ENCODE measurements at regions not wholly inside any gene's neighbourhood (a gene's known extent, or its start where the extent isn't known, plus 50 kb on each side); places are given as distances from the start of the nearest gene placed in this dataset.

DNA sequence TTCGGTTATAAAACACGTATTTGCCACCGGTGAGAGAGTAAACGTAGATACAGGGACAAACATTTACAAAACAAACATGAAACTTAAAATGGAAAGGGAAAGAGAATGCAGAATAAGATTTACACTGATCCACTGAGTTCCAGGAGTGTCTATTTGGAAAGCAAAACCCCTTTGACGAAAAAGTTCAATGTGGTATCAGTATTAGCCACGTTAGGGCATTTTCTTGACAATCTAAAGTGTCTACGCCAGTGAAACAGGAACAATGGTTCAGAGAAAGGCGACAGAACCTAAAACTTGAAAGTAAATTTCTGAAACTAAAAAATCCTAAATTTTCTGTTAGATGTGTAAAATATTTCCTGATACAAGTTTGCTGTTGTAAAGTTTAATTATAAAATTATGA lies 278.5 kb upstream of the TENM3 start:
- no peak overlapping the region for H3K9ac ChIP-seq (ENCODE audit: insufficient read length)
- DNase-seq (ENCODE audit: low read depth, low spot score): no peak
- no peaks in the 10 kb centered on the region for H3K36me3 ChIP-seq (ENCODE audit: insufficient read depth, low read length)
- no peaks in the 10 kb centered on the region for H3K9me3 ChIP-seq (ENCODE audit: low read depth, low read length)
- no peak overlapping the region for H3K27ac ChIP-seq
- TF ChIP-seq POLR2AphosphoS5 (IDR thresholded peaks at IDR 0.05; ENCODE audit: borderline replicate concordance, low read depth, low read length) (no peak), EZH2 (IDR thresholded peaks at IDR 0.05) (no peak), FOXP2 (optimal IDR thresholded peaks at IDR 0.05; ENCODE audit: control extremely low read depth, extremely low read length, insufficient read depth) (no peak)
- no peak overlapping the region for H3K4me3 ChIP-seq

DNA sequence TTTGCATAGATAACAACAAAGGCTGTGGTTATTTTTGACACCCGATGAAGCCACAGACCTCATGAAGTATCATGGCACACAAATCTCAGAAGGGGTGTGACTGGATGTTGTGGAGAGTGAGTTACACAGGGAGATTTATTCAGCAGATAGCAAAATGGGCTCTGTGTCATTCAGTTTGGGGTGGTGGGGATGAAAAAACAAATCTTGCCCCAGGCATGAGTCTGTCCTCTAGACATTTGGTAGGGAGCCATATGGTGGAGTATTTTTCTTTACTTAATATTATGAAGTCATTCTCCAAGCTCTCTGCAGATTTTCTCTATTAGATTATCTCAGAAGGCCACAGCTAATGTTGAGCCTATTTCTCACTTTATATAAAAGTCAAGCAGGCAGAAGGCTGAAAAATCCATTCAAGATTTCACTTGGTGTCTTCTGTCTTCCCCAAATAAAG lies 277.1 kb upstream of the TENM3 start:
- no peak for DNase-seq (ENCODE audit: low read depth, low spot score)
- Histone ChIP-seq H3K4me3 (no peak overlapping the region), H3K36me3 (ENCODE audit: insufficient read depth, low read length) (no peaks in the 10 kb centered on the region), H3K9me3 (ENCODE audit: low read depth, low read length) (no peaks in the 10 kb centered on the region), H3K9ac (ENCODE audit: insufficient read length) (no peak overlapping the region), H3K27ac (no peak overlapping the region)
- no peak for TF ChIP-seq FOXP2 (optimal IDR thresholded peaks at IDR 0.05; ENCODE audit: control extremely low read depth, extremely low read length, insufficient read depth)

DNA sequence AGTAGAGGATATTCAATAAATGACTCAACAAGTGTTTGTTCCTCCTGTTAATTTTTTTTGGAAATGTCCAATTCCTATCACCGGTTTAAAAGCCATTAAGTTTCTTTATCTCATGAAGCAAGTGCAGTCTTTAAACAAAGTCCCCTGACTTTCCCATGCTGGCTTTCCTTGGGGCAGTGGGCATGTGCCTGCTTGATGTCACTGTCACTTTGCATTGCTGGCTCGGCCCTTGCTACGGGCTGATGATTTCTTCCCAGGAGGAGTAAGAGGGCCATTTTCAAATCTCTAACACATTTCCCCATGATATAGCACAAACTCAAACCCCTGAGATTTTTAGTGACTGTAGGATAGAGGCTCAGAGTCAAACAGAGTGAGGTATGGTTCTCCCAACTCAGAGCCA lies 275.8 kb upstream of the TENM3 start:
- TF ChIP-seq EZH2 (IDR thresholded peaks at IDR 0.05): no peak
- TF ChIP-seq FOXP2 (optimal IDR thresholded peaks at IDR 0.05; ENCODE audit: control extremely low read depth, extremely low read length, insufficient read depth): no peak
- TF ChIP-seq POLR2AphosphoS5 (IDR thresholded peaks at IDR 0.05; ENCODE audit: borderline replicate concordance, low read depth, low read length): no peak
- Histone ChIP-seq H3K27ac (no peak overlapping the region), H3K9ac (ENCODE audit: insufficient read length) (no peak overlapping the region), H3K36me3 (ENCODE audit: insufficient read depth, low read length) (no peaks in the 10 kb centered on the region), H3K9me3 (ENCODE audit: low read depth, low read length) (no peaks in the 10 kb centered on the region), H3K4me3 (no peak overlapping the region)
- no peak for DNase-seq (ENCODE audit: low read depth, low spot score)

DNA sequence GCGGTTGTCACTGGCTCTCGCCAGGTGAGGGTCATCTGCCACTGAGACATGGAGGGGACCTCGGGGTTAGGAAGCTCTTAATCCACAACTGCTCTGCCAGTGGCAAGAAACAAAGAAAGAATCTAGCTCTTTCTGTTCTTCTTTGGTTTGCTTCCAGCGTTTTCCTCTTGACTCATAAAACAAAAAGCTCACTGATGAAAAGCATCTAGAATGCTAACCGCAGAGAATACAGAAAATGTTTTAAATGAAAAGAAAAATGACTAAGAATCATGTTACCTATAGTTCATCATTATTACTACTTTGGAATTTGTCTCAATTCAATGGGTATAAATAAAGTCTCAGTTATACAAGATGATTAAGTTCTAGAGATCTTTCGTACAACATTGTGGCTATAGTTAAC lies 274.8 kb upstream of the TENM3 start:
- TF ChIP-seq FOXP2 (optimal IDR thresholded peaks at IDR 0.05; ENCODE audit: control extremely low read depth, extremely low read length, insufficient read depth): no peak
- no peak for TF ChIP-seq POLR2AphosphoS5 (IDR thresholded peaks at IDR 0.05; ENCODE audit: borderline replicate concordance, low read depth, low read length)
- TF ChIP-seq EZH2 (IDR thresholded peaks at IDR 0.05): no peak
- no peak overlapping the region for H3K4me3 ChIP-seq
- no peak overlapping the region for H3K27ac ChIP-seq
- no peak overlapping the region for H3K9ac ChIP-seq (ENCODE audit: insufficient read length)
- no peak for DNase-seq (ENCODE audit: low read depth, low spot score)
- H3K36me3 ChIP-seq (ENCODE audit: insufficient read depth, low read length): no peaks in the 10 kb centered on the region
- H3K9me3 ChIP-seq (ENCODE audit: low read depth, low read length): no peaks in the 10 kb centered on the region

DNA sequence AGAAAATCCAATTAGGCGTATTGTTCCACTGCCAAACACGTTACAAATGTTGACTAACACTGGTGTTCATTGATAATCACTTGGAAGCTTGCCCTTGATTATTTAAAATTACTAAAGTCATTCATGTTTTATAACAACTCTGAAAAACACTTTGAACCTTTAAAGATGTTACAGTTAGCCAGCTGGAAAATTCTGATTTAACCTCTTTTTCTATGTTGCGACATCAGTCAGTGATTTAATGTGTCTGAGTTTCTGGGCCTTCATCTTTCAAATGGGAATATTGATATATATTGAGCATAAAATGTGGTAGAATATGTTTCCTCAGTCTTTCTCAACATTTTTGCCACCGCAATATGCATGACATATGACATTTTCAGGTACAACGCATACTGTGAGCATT lies 274.1 kb upstream of the TENM3 start:
- Histone ChIP-seq H3K4me3 (no peak overlapping the region), H3K36me3 (ENCODE audit: insufficient read depth, low read length) (no peaks in the 10 kb centered on the region), H3K27ac (no peak overlapping the region), H3K9ac (ENCODE audit: insufficient read length) (no peak overlapping the region), H3K9me3 (ENCODE audit: low read depth, low read length) (no peaks in the 10 kb centered on the region)
- TF ChIP-seq POLR2AphosphoS5 (IDR thresholded peaks at IDR 0.05; ENCODE audit: borderline replicate concordance, low read depth, low read length): no peak
- no peak for TF ChIP-seq EZH2 (IDR thresholded peaks at IDR 0.05)
- no peak for TF ChIP-seq FOXP2 (optimal IDR thresholded peaks at IDR 0.05; ENCODE audit: control extremely low read depth, extremely low read length, insufficient read depth)
- no peak for DNase-seq (ENCODE audit: low read depth, low spot score)

GRCh38 chr4:181970366-181970765 lies 272.8 kb upstream of the TENM3 start:
- H3K9me3 ChIP-seq (ENCODE audit: low read depth, low read length): no peaks in the 10 kb centered on the region
- no peak overlapping the region for H3K9ac ChIP-seq (ENCODE audit: insufficient read length)
- H3K36me3 ChIP-seq (ENCODE audit: insufficient read depth, low read length): no peaks in the 10 kb centered on the region
- no peak overlapping the region for H3K4me3 ChIP-seq
- DNase-seq (ENCODE audit: low read depth, low spot score): no peak
- TF ChIP-seq POLR2AphosphoS5 (IDR thresholded peaks at IDR 0.05; ENCODE audit: borderline replicate concordance, low read depth, low read length) (no peak), FOXP2 (optimal IDR thresholded peaks at IDR 0.05; ENCODE audit: control extremely low read depth, extremely low read length, insufficient read depth) (no peak), EZH2 (IDR thresholded peaks at IDR 0.05) (no peak)
- H3K27ac ChIP-seq: no peak overlapping the region

- TF ChIP-seq POLR2AphosphoS5 (IDR thresholded peaks at IDR 0.05; ENCODE audit: borderline replicate concordance, low read depth, low read length): no peak
- TF ChIP-seq FOXP2 (optimal IDR thresholded peaks at IDR 0.05; ENCODE audit: control extremely low read depth, extremely low read length, insufficient read depth): no peak
- no peak for TF ChIP-seq EZH2 (IDR thresholded peaks at IDR 0.05)
- Histone ChIP-seq H3K36me3 (ENCODE audit: insufficient read depth, low read length) (no peaks in the 10 kb centered on the region), H3K9me3 (ENCODE audit: low read depth, low read length) (no peaks in the 10 kb centered on the region), H3K4me3 (no peak overlapping the region), H3K9ac (ENCODE audit: insufficient read length) (no peak overlapping the region), H3K27ac (no peak overlapping the region)
- DNase-seq (ENCODE audit: low read depth, low spot score): no peak
Measured at GRCh38 chr4:181971411-181971810, 271.8 kb upstream of the TENM3 start.

DNA sequence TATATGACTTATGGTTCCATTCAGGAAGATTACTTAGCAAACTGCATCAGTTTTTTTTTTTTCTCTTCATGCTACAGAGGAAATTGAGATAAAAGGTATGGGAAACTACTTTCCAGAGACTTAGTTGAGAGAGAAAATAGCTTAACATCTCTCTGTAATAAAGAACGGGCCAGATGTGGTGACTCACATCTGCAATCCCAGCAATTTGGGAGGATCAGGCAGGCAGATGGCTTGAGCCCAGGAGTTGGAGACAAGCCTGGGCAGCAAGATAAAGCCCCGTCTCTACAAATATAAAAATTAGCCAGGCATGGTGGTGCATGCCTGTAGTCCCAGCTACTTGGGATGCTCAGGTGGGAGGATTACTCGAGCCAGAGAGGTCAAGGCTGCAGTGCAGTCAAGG lies 271.2 kb upstream of the TENM3 start:
- H3K9me3 ChIP-seq (ENCODE audit: low read depth, low read length): no peaks in the 10 kb centered on the region
- no peak overlapping the region for H3K9ac ChIP-seq (ENCODE audit: insufficient read length)
- H3K36me3 ChIP-seq (ENCODE audit: insufficient read depth, low read length): no peaks in the 10 kb centered on the region
- H3K4me3 ChIP-seq: no peak overlapping the region
- no peak for TF ChIP-seq POLR2AphosphoS5 (IDR thresholded peaks at IDR 0.05; ENCODE audit: borderline replicate concordance, low read depth, low read length)
- no peak for TF ChIP-seq EZH2 (IDR thresholded peaks at IDR 0.05)
- no peak for TF ChIP-seq FOXP2 (optimal IDR thresholded peaks at IDR 0.05; ENCODE audit: control extremely low read depth, extremely low read length, insufficient read depth)
- DNase-seq (ENCODE audit: low read depth, low spot score): no peak
- H3K27ac ChIP-seq: no peak overlapping the region

DNA sequence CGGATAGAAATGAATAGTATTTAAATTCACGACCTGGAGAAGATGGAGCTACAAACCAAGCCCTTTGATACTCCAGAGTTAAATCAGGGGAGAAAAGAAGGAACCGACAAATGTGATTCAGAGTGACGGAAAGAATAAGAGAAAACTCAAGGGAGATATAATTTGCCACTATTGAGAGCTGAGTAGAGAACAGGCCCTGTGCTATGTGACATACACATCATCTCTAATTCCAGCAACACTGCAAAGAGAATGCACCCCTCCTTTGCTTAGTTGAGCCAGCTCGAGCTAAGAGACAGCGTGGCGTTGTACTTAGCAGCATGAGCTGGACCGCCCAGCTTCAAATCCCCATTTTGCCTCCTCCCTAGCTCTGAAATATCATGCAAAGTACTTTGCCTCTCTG lies 266.4 kb upstream of the TENM3 start:
- Histone ChIP-seq H3K36me3 (ENCODE audit: insufficient read depth, low read length) (no peaks in the 10 kb centered on the region), H3K9ac (ENCODE audit: insufficient read length) (no peak overlapping the region), H3K27ac (no peak overlapping the region), H3K4me3 (no peak overlapping the region), H3K9me3 (ENCODE audit: low read depth, low read length) (no peaks in the 10 kb centered on the region)
- no peak for DNase-seq (ENCODE audit: low read depth, low spot score)
- TF ChIP-seq FOXP2 (optimal IDR thresholded peaks at IDR 0.05; ENCODE audit: control extremely low read depth, extremely low read length, insufficient read depth): no peak
- TF ChIP-seq POLR2AphosphoS5 (IDR thresholded peaks at IDR 0.05; ENCODE audit: borderline replicate concordance, low read depth, low read length): no peak
- TF ChIP-seq EZH2 (IDR thresholded peaks at IDR 0.05): no peak
